DND-41 (cell line): ENCODE measurements at regions not wholly inside any gene's neighbourhood (a gene's known extent, or its start where the extent isn't known, plus 50 kb on each side); places are given as distances from the start of the nearest gene placed in this dataset.

Source experiments
- EZH2 ChIP-seq: IDR thresholded peaks from 3 replicates; pipeline ENCODE4 v1.6.1; 2012; ENCODE audit warnings: borderline replicate concordance, low read depth, mild to moderate bottlenecking, moderate library complexity, low read length, inconsistent platforms; ENCODE audit not compliant: severe bottlenecking
- TF ChIP-seq, protein P1 (sequence below): IDR thresholded peaks from 2 replicates; pipeline ENCODE4 v1.5.1; 2012; ENCODE audit warnings: borderline replicate concordance, low read length, moderate library complexity, mild to moderate bottlenecking; ENCODE audit not compliant: poor library complexity, severe bottlenecking; ENCODE audit errors: extremely low read depth

DNA sequence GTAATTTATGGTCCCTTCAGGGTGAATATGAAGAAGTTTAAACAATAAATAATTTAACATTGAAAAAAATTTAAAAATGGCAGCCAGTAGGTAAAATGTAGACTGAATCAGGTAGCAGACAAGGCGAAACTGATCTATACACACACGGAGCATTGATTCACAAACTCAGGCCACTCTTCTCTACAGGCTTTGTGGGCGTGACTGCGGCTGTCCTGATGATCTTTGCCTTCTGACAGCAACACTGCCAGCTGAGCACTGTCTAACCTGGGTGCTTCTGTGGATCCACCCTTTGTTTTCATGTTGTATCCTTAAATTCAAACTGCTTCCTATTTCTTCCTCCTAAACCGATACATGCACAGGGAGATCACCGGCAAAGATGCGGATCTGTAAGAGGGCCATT is 315.4 kb upstream of the ADCY2 start:
- TF ChIP-seq, protein P1, sequence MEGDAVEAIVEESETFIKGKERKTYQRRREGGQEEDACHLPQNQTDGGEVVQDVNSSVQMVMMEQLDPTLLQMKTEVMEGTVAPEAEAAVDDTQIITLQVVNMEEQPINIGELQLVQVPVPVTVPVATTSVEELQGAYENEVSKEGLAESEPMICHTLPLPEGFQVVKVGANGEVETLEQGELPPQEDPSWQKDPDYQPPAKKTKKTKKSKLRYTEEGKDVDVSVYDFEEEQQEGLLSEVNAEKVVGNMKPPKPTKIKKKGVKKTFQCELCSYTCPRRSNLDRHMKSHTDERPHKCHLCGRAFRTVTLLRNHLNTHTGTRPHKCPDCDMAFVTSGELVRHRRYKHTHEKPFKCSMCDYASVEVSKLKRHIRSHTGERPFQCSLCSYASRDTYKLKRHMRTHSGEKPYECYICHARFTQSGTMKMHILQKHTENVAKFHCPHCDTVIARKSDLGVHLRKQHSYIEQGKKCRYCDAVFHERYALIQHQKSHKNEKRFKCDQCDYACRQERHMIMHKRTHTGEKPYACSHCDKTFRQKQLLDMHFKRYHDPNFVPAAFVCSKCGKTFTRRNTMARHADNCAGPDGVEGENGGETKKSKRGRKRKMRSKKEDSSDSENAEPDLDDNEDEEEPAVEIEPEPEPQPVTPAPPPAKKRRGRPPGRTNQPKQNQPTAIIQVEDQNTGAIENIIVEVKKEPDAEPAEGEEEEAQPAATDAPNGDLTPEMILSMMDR, result no peak
- no peak for TF ChIP-seq EZH2
